Inflammatory macrophage treated with lipopolysaccharide for 4 hours (primary cell): ENCODE measurements at regions not wholly inside any gene's neighbourhood (a gene's known extent, or its start where the extent isn't known, plus 50 kb on each side); places are given as distances from the start of the nearest gene placed in this dataset.

ENCODE experiments used
- DNase-seq: peaks from one replicate; pipeline ENCODE4 v3.0.0-alpha.2; 2020

- DNase-seq, result no peak
Observed at GRCh38 chr10:83801983-83802382, 337.3 kb upstream of the GHITM start.

- DNase-seq, result no peak
Observed at GRCh38 chr10:83806717-83807116, 332.6 kb upstream of the GHITM start.

GRCh38 chr10:83809001-83809400 is 330.3 kb upstream of the GHITM start:
- DNase-seq, result no peak

GRCh38 chr10:83816942-83817341 is 322.4 kb upstream of the GHITM start:
- no peak for DNase-seq

- no peak for DNase-seq
Observed at GRCh38 chr10:83817797-83818196, 321.5 kb upstream of the GHITM start.

GRCh38 chr10:83819609-83820008 is 319.7 kb upstream of the GHITM start:
- no peak for DNase-seq

- DNase-seq, result no peak
Observed at GRCh38 chr10:83820033-83820432, 319.3 kb upstream of the GHITM start.

GRCh38 chr10:83824099-83824498 is 315.2 kb upstream of the GHITM start:
- DNase-seq, result no peak

- no peak for DNase-seq
Observed at GRCh38 chr10:83834096-83834495, 305.2 kb upstream of the GHITM start.

- no peak for DNase-seq
Observed at GRCh38 chr10:83835945-83836745, 303.2 kb upstream of the GHITM start.

- no peak for DNase-seq
Observed at GRCh38 chr10:83848677-83849076, 290.6 kb upstream of the GHITM start.

GRCh38 chr10:83849150-83849549 is 290.2 kb upstream of the GHITM start:
- no peak for DNase-seq

- no peak for DNase-seq
Observed at GRCh38 chr10:83852146-83852545, 287.2 kb upstream of the GHITM start.

- no peak for DNase-seq
Observed at GRCh38 chr10:83862723-83863122, 276.6 kb upstream of the GHITM start.

- no peak for DNase-seq
Observed at GRCh38 chr10:83863283-83863966, 275.9 kb upstream of the GHITM start.

- DNase-seq, result no peak
Observed at GRCh38 chr10:83869898-83870297, 269.4 kb upstream of the GHITM start.

- DNase-seq, result peak; percentile 57
Observed at GRCh38 chr10:83871187-83872081, 267.9 kb upstream of the GHITM start.

- no peak for DNase-seq
Observed at GRCh38 chr10:83880252-83880791, 259.0 kb upstream of the GHITM start.

- no peak for DNase-seq
Observed at GRCh38 chr10:83881661-83882060, 257.6 kb upstream of the GHITM start.

- DNase-seq, result no peak
Observed at GRCh38 chr10:83886871-83887270, 252.4 kb upstream of the GHITM start.

GRCh38 chr10:83892737-83893136 is 246.6 kb upstream of the GHITM start:
- no peak for DNase-seq

GRCh38 chr10:83896219-83896618 is 243.1 kb upstream of the GHITM start:
- DNase-seq, result no peak

- DNase-seq, result no peak
Observed at GRCh38 chr10:83897626-83898025, 241.7 kb upstream of the GHITM start.
